Left lobe of liver (tissue), 2 donors: ENCODE measurements at regions not wholly inside any gene's neighbourhood (a gene's known extent, or its start where the extent isn't known, plus 50 kb on each side); places are given as distances from the start of the nearest gene placed in this dataset.

Experiments
- ATAC-seq: fragments of 200-7000 bp; cut with Tn5 transposase; one replicate; pipeline ENCODE4 v1.9.1; 2020; ENCODE audit warnings: mild to moderate bottlenecking, moderate library complexity
- DNase-seq: peaks from one replicate; pipeline ENCODE4 v3.0.0-alpha.2; 2020; ENCODE audit warnings: low spot score
- donor health status: DM: no; HTN: no; CAD: no; lungs with moderate emphysema.
- donor health status: DM: no; HTN: yes; CAD: no.

GRCh38 chr13:70424928-70425327 is 316.7 kb upstream of the KLHL1 start:
- DNase-seq (no peak), ATAC-seq (no peak)

GRCh38 chr13:70424428-70424827 is 316.2 kb upstream of the KLHL1 start:
- ATAC-seq = no peak
- DNase-seq = no peak

- no peak for DNase-seq
- no peak for ATAC-seq
Observed at GRCh38 chr13:70415136-70415535, 306.9 kb upstream of the KLHL1 start.

- ATAC-seq (peak; percentile 34), DNase-seq (no peak)
Observed at GRCh38 chr13:70408865-70409264, 300.6 kb upstream of the KLHL1 start.

GRCh38 chr13:70407486-70407885 is 299.2 kb upstream of the KLHL1 start:
- no peak for ATAC-seq

GRCh38 chr13:70405266-70405665 is 297.0 kb upstream of the KLHL1 start:
- ATAC-seq = peak; percentile 92
- DNase-seq = no peak

More at GRCh38 chr13:70407486-70407885, 299.2 kb upstream of the KLHL1 start:
- DNase-seq = no peak

GRCh38 chr13:70394031-70394548 is 285.8 kb upstream of the KLHL1 start:
- no peak for ATAC-seq
- DNase-seq = no peak

- ATAC-seq (peak; percentile 97), DNase-seq (peak; percentile 88)
Observed at GRCh38 chr13:70391678-70392077, 283.4 kb upstream of the KLHL1 start.

GRCh38 chr13:70390968-70391367 is 282.7 kb upstream of the KLHL1 start:
- no peak for DNase-seq
- ATAC-seq = no peak

- ATAC-seq (no peak), DNase-seq (no peak)
Observed at GRCh38 chr13:70390064-70390463, 281.8 kb upstream of the KLHL1 start.

GRCh38 chr13:70388935-70389334 is 280.7 kb upstream of the KLHL1 start:
- DNase-seq (no peak), ATAC-seq (no peak)

- no peak for ATAC-seq
- DNase-seq = no peak
Observed at GRCh38 chr13:70386919-70387318, 278.7 kb upstream of the KLHL1 start.

GRCh38 chr13:70385852-70386251 is 277.6 kb upstream of the KLHL1 start:
- no peak for ATAC-seq

GRCh38 chr13:70384156-70384555 is 275.9 kb upstream of the KLHL1 start:
- no peak for DNase-seq
- ATAC-seq = peak; percentile 36

More at GRCh38 chr13:70385852-70386251, 277.6 kb upstream of the KLHL1 start:
- no peak for DNase-seq

GRCh38 chr13:70380809-70381208 is 272.6 kb upstream of the KLHL1 start:
- ATAC-seq (peak; percentile 67), DNase-seq (no peak)

- DNase-seq (no peak), ATAC-seq (no peak)
Observed at GRCh38 chr13:70375718-70376117, 267.5 kb upstream of the KLHL1 start.

- no peak for DNase-seq
- no peak for ATAC-seq
Observed at GRCh38 chr13:70370924-70371323, 262.7 kb upstream of the KLHL1 start.

GRCh38 chr13:70366720-70367119 is 258.5 kb upstream of the KLHL1 start:
- ATAC-seq = no peak
- DNase-seq = no peak

- no peak for DNase-seq
- ATAC-seq = no peak
Observed at GRCh38 chr13:70363991-70364390, 255.7 kb upstream of the KLHL1 start.

- ATAC-seq = no peak
- no peak for DNase-seq
Observed at GRCh38 chr13:70362820-70363570, 254.7 kb upstream of the KLHL1 start.

- ATAC-seq (no peak), DNase-seq (no peak)
Observed at GRCh38 chr13:70357031-70357430, 248.8 kb upstream of the KLHL1 start.

GRCh38 chr13:70353096-70353495 is 244.8 kb upstream of the KLHL1 start:
- ATAC-seq = peak; percentile 70
- no peak for DNase-seq
